HCT116 (cell line): ENCODE measurements at regions not wholly inside any gene's neighbourhood (a gene's known extent, or its start where the extent isn't known, plus 50 kb on each side); places are given as distances from the start of the nearest gene placed in this dataset.

ENCODE experiments used
- ATAC-seq: fragments of 200-7000 bp; cut with Tn5 transposase; 2 replicates; pipeline ENCODE4 v1.9.1; 2020; ENCODE audit warnings: mild to moderate bottlenecking, moderate library complexity
- BruUV-seq: library from RNA; stranded (reverse); fragments of 400-500 nt; replicated peaks from 2 replicates; lab custom pipeline; 2021; lab: Mats Ljungman, UMichigan
- CTCF ChIA-PET: fragments of 300-600 bp; sonication (Branson Sonifier 250); formaldehyde crosslinking; loops from one replicate; lab custom pipeline; 2021; ENCODE audit warnings: antibody characterized with exemption; lab: Charles Lee
- POLR2A ChIA-PET: fragments of 300-600, 350-600 bp; sonication (Branson Sonifier 250); formaldehyde crosslinking; loops from one replicate; lab custom pipeline; 2021; ENCODE audit warnings: antibody characterized with exemption; lab: Charles Lee
- RAD21 ChIA-PET, 2 experiments: fragments of 300-600 bp; sonication (Branson Sonifier 250); formaldehyde crosslinking; loops; one replicate each; lab custom pipeline; 2023; ENCODE audit warnings: low total read pairs in 2 of 2; ENCODE audit not compliant: uncharacterized antibody in 2 of 2, unreplicated experiment in 2 of 2, low non-redundant PET in 1 of 2; lab: Charles Lee
- DNase-seq: peaks from one replicate; pipeline ENCODE4 v3.0.0-alpha.2; 2010; ENCODE audit warnings: low read depth, low spot score
- H2AFZ ChIP-seq: fragments of 200-600 bp; shearing (Covaris generic), sonication (generic); 2 replicates; pipeline ENCODE4 v1.6.1; 2017; ENCODE audit warnings: low read depth, mixed run types, mixed read lengths, antibody characterized with exemption, low read length; ENCODE audit not compliant: poor library complexity, severe bottlenecking
- H3K27ac ChIP-seq: 2 replicates; pipeline ENCODE4 v1.5.1; 2012; ENCODE audit warnings: low read depth, low read length
- H3K27me3 ChIP-seq: fragments of 200-600 bp; sonication (generic); 2 replicates; pipeline ENCODE4 v1.6.1; 2016; ENCODE audit warnings: mixed run types, low read length, mixed read lengths; ENCODE audit not compliant: insufficient read depth
- H3K36me3 ChIP-seq, 2 experiments: fragments of 200-500 bp in 1 of 2; fragments of 200-600 bp in 1 of 2; sonication (Bioruptor generic) in 1 of 2; sonication (generic) in 1 of 2; 2 replicates each; pipeline versions ENCODE4 v1.5.1 to v1.6.1; 2014 to 2016; ENCODE audit warnings: low read length in 2 of 2, inconsistent platforms in 1 of 2, mixed read lengths in 1 of 2, mixed run types in 1 of 2; ENCODE audit not compliant: insufficient read depth in 2 of 2, control insufficient read depth in 1 of 2
- H3K4me1 ChIP-seq, 2 experiments: fragments of 200-600 bp in 1 of 2; sonication (generic) in 1 of 2; 2 replicates each; pipeline versions ENCODE4 v1.5.1 to v1.6.1; 2012 to 2017; ENCODE audit warnings: low read length in 2 of 2, inconsistent platforms in 1 of 2, mild to moderate bottlenecking in 1 of 2, mixed read lengths in 1 of 2, mixed run types in 1 of 2, moderate library complexity in 1 of 2; ENCODE audit not compliant: insufficient read depth in 2 of 2, control insufficient read depth in 1 of 2
- H3K4me2 ChIP-seq: fragments of 200-600 bp; sonication (generic); 2 replicates; pipeline ENCODE4 v1.6.1; 2017; ENCODE audit warnings: mixed run types, low read length, mixed read lengths
- H3K4me3 ChIP-seq, 2 experiments: fragments of 200-600 bp in 1 of 2; sonication (generic) in 1 of 2; replicated peaks in 1 of 2; 2 replicates each; pipeline ENCODE4 v1.5.1; 2011 to 2016; ENCODE audit warnings: low read length in 2 of 2, control low read depth in 1 of 2, low read depth in 1 of 2, mild to moderate bottlenecking in 1 of 2, mixed read lengths in 1 of 2, mixed run types in 1 of 2
- H3K79me2 ChIP-seq: fragments of 200-600 bp; sonication (generic); 2 replicates; pipeline ENCODE4 v1.6.1; 2017; ENCODE audit warnings: mild to moderate bottlenecking, mixed run types, low read length, moderate library complexity, mixed read lengths; ENCODE audit not compliant: insufficient read depth
- H3K9ac ChIP-seq: fragments of 200-600 bp; sonication (generic); 2 replicates; pipeline ENCODE4 v1.6.1; 2016; ENCODE audit warnings: low read length, mixed read lengths
- H3K9me2 ChIP-seq: fragments of 200-600 bp; sonication (generic), shearing (Covaris generic); 2 replicates; pipeline ENCODE4 v1.6.1; 2017; ENCODE audit warnings: mixed run types, mild to moderate bottlenecking, moderate library complexity; ENCODE audit not compliant: insufficient read depth
- H3K9me3 ChIP-seq, 2 experiments: fragments of 200-500 bp in 1 of 2; fragments of 200-600 bp in 1 of 2; sonication (Bioruptor generic) in 1 of 2; sonication (generic) in 1 of 2; 2 replicates each; pipeline ENCODE4 v1.6.1; 2014 to 2017; ENCODE audit warnings: low read length in 2 of 2, mixed read lengths in 2 of 2, inconsistent platforms in 1 of 2, low read depth in 1 of 2, mild to moderate bottlenecking in 1 of 2, mixed run types in 1 of 2, moderate library complexity in 1 of 2; ENCODE audit not compliant: control insufficient read depth in 1 of 2, insufficient read depth in 1 of 2
- H4K20me1 ChIP-seq: fragments of 200-600 bp; sonication (generic), shearing (Covaris generic); 2 replicates; pipeline ENCODE4 v1.6.1; 2017; ENCODE audit warnings: mixed run types, mild to moderate bottlenecking, moderate library complexity; ENCODE audit not compliant: insufficient read depth
- ATF3 ChIP-seq: IDR thresholded peaks from 2 replicates; pipeline ENCODE4 v1.6.1; 2012
- ELF1 ChIP-seq: IDR thresholded peaks from 2 replicates; pipeline ENCODE4 v1.6.1; 2012; ENCODE audit warnings: low read depth, borderline replicate concordance
- MAX ChIP-seq: IDR thresholded peaks from 2 replicates; pipeline ENCODE4 v1.6.1; 2012
- ZBTB33 ChIP-seq: IDR thresholded peaks from 2 replicates; pipeline ENCODE4 v1.6.1; 2011; ENCODE audit warnings: mild to moderate bottlenecking, low read length, moderate library complexity; ENCODE audit not compliant: insufficient replicate concordance; ENCODE audit errors: extremely low read depth
- ZNF274 ChIP-seq: fragments of 200-500 bp; sonication (Bioruptor generic); IDR thresholded peaks from 2 replicates; pipeline ENCODE4 v1.6.1; 2014; ENCODE audit warnings: mild to moderate bottlenecking, low read depth, low read length, inconsistent platforms
- intact Hi-C: fragments of 100-400 bp; cut with micrococcal nuclease; formaldehyde crosslinking; loops from 2 replicates; pipeline ENCODE4 v1.10.0; 2022

GRCh38 chr9:135218331-135219225 is 131.1 kb downstream of the OLFM1 start:
- Histone ChIP-seq H3K9me3 (no peaks in the 10 kb centered on the region), H3K27ac (no peak overlapping the region), H3K4me1 (no peaks in the 10 kb centered on the region), H3K36me3 (no peaks in the 10 kb centered on the region), H3K27me3 (0 out of 2 replicates have a peak, but pooled peaks cover 4% of the 10 kb centered on the region), H4K20me1 (no peaks in the 10 kb centered on the region), H3K79me2 (no peaks in the 10 kb centered on the region), H3K4me2 (no peak overlapping the region), H2AFZ (no peak overlapping the region), H3K4me3 (no peak overlapping the region), H3K9ac (no peak overlapping the region), H3K9me2 (no peaks in the 10 kb centered on the region)
- POLR2A ChIA-PET: no interaction called here
- DNase-seq (no peak), ATAC-seq (no peak)
- CTCF ChIA-PET: no interaction called here
- no TSS peak for BruUV-seq
- intact Hi-C loops: loop anchor here (10.0 kb wide), 1 partner anchor 56 kb away; no protein-coding TSS in a partner anchor
- TF ChIP-seq ZBTB33: no peak
- no peak for TF ChIP-seq ZNF274
- no peak for TF ChIP-seq ELF1
- no peak for TF ChIP-seq MAX
- no peak for TF ChIP-seq ATF3
- RAD21 ChIA-PET: interaction anchor here in 1 of 2 experiments (0.7 kb wide), 1 partner anchor 57 kb away, joined by 3 read pairs; no protein-coding TSS in a partner anchor
